ENCODE measurements at regions not wholly inside any gene's neighbourhood (a gene's known extent, or its start where the extent isn't known, plus 50 kb on each side); places are given as distances from the start of the nearest gene placed in this dataset.

GRCh38 chr3:59601486-59601885 is 551.7 kb upstream of the CFAP20DC start:
- Mint-ChIP-seq H3K4me3 (no peak overlapping the region), H3K36me3 (no peaks in the 10 kb centered on the region), H3K9me3 (no peaks in the 10 kb centered on the region), H3K27me3 (no peaks in the 10 kb centered on the region), H3K4me1 (ENCODE audit: low read depth) (no peaks in the 10 kb centered on the region), H3K27ac (no peak overlapping the region)
- no peak for DNase-seq
- intact Hi-C loops (cut with micrococcal nuclease), result no loop called here
- ChIA-PET POLR2A (no interaction called here), CTCF (no interaction called here)

DNA sequence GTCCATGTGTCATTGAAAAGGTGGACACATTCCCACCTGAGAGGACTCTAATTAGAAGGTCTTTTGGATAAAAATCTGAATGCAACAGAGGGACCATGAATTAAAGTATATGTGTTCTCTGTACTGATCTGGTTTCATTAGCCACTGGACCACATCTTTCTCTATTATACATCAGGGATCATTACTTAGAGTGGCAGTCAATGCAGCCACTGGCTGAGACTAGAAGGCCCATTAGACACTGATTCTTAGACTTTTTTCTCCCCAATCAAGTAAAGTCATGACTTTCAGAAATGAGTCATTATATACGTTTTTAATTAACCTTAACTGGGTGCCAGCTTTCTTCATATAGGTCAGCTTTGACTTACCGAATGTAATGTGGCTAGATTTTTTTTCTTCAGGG is 550.8 kb upstream of the CFAP20DC start:
- no peaks in the 10 kb centered on the region for H3K4me1 Mint-ChIP-seq (ENCODE audit: low read depth)

GRCh38 chr3:59596741-59597140 is 546.9 kb upstream of the CFAP20DC start:
- POLR2A ChIA-PET, result no interaction called here
- CTCF ChIA-PET, result no interaction called here

More for the DNA sequence above, 550.8 kb upstream of the CFAP20DC start:
- intact Hi-C loops (cut with micrococcal nuclease), result no loop called here
- no peak overlapping the region for H3K27ac Mint-ChIP-seq
- H3K36me3 Mint-ChIP-seq, result no peaks in the 10 kb centered on the region
- H3K9me3 Mint-ChIP-seq, result peaks cover 2% of the 10 kb centered on the region
- CTCF ChIA-PET, result no interaction called here
- DNase-seq, result no peak
- H3K4me3 Mint-ChIP-seq, result no peak overlapping the region
- H3K27me3 Mint-ChIP-seq, result no peaks in the 10 kb centered on the region
- POLR2A ChIA-PET, result no interaction called here

DNA sequence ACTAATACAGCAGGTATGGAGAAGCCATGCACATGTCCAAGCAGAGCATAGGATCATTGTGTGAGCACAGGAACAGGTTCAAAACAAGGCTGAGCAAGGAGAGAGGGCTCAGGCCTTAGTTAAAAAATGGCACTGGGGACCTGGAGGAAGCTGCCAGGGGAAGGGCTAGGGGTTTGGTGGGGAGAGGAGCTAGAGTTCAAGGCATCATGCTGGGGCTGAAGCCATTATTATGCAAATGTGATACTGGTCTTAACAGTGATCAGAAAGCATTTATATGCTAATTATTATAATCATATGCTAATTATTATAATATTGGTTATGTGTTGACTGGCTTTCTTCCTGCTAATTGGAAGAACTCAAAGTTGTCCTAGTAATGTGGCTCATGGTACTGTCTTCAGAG is 546.0 kb upstream of the CFAP20DC start:
- Mint-ChIP-seq H3K36me3 (no peaks in the 10 kb centered on the region), H3K27me3 (no peaks in the 10 kb centered on the region), H3K4me1 (ENCODE audit: low read depth) (no peaks in the 10 kb centered on the region), H3K4me3 (no peak overlapping the region), H3K9me3 (peaks cover 3% of the 10 kb centered on the region), H3K27ac (no peak overlapping the region)
- intact Hi-C loops (cut with micrococcal nuclease), result no loop called here
- ChIA-PET CTCF (no interaction called here), POLR2A (no interaction called here)
- no peak for DNase-seq

More at GRCh38 chr3:59596741-59597140, 546.9 kb upstream of the CFAP20DC start:
- no peak overlapping the region for H3K27ac Mint-ChIP-seq
- H3K4me3 Mint-ChIP-seq, result no peak overlapping the region
- intact Hi-C loops (cut with micrococcal nuclease), result no loop called here
- no peaks in the 10 kb centered on the region for H3K27me3 Mint-ChIP-seq
- H3K4me1 Mint-ChIP-seq (ENCODE audit: low read depth), result no peaks in the 10 kb centered on the region
- no peaks in the 10 kb centered on the region for H3K36me3 Mint-ChIP-seq
- no peak for DNase-seq
- H3K9me3 Mint-ChIP-seq, result peaks cover 3% of the 10 kb centered on the region

DNA sequence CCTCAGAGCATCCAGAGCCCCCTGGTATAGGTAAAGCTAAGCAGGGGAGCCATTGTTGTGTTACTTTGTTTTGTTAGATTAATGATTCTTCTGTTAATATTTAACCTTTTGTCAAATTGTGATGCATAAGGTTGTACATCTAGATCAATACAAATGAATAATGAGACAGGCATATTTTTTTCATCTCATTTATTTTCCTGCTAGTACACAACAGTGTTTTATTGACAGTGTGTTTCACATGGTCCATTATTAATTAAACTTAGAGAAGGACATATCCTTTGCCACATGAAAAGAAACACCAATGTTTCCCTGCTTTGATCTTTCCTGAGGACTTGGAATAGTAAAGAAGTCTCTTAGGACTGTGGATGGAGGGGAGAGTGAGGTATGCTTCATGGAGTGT is 543.6 kb upstream of the CFAP20DC start:
- no peak overlapping the region for H3K4me3 Mint-ChIP-seq
- intact Hi-C loops (cut with micrococcal nuclease), result no loop called here

DNA sequence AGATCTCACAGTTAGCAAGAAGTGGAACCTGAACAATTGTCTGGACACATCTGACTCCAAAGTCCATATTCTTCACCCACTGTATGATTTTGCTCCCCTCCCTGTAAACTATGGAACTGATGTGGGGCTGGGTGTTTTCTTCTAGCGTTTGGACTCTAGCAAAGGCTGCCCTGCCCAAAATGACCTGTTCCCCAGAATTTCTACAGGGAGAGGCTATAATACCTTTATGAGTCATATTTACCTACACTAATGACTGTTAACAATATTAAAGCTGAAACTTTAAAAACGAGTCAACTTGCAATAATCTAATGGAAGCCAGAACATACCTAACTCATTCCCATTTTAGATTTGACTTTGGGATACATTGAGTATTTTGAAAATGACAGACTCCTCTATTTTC is 531.2 kb upstream of the CFAP20DC start:
- intact Hi-C loops (cut with micrococcal nuclease), result no loop called here
- Mint-ChIP-seq H3K36me3 (peaks cover 2% of the 10 kb centered on the region), H3K27me3 (no peaks in the 10 kb centered on the region), H3K4me1 (ENCODE audit: low read depth) (peaks cover 9% of the 10 kb centered on the region), H3K27ac (no peak overlapping the region), H3K9me3 (peaks cover 3% of the 10 kb centered on the region), H3K4me3 (no peak overlapping the region)
- DNase-seq, result no peak
- CTCF ChIA-PET, result no interaction called here
- POLR2A ChIA-PET, result no interaction called here

More for the DNA sequence above, 543.6 kb upstream of the CFAP20DC start:
- peaks cover 3% of the 10 kb centered on the region for H3K9me3 Mint-ChIP-seq
- DNase-seq, result no peak
- ChIA-PET POLR2A (no interaction called here), CTCF (interaction anchor here (0.6 kb wide), 1 partner anchor 152 kb away, joined by 3 read pairs; no protein-coding TSS in a partner anchor)
- H3K36me3 Mint-ChIP-seq, result no peaks in the 10 kb centered on the region
- H3K4me1 Mint-ChIP-seq (ENCODE audit: low read depth), result no peaks in the 10 kb centered on the region
- no peak overlapping the region for H3K27ac Mint-ChIP-seq
- H3K27me3 Mint-ChIP-seq, result no peaks in the 10 kb centered on the region

DNA sequence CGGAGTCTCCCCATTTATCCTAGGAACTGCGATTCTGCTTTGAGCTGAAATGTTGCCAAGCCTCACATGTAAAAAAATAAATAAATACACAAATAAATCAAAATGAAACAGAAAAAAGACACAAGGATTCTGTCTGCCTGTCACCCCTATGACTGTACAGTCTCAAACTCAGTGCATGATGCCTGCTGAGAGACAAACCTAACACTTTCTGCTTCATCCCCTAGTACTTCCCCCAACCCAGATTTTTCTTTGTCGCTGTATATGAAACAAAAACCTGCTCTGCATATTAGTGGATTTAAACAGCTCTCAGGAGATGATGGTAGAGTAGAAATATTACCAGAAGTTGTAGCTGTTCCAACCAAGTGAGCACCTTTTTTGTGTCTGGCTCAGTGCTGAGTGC is 530.7 kb upstream of the CFAP20DC start:
- H3K27ac Mint-ChIP-seq, result no peak overlapping the region
- intact Hi-C loops (cut with micrococcal nuclease), result no loop called here
- H3K9me3 Mint-ChIP-seq, result no peaks in the 10 kb centered on the region
- CTCF ChIA-PET, result no interaction called here
- POLR2A ChIA-PET, result no interaction called here
- H3K4me3 Mint-ChIP-seq, result no peak overlapping the region
- peaks cover 2% of the 10 kb centered on the region for H3K36me3 Mint-ChIP-seq
- no peaks in the 10 kb centered on the region for H3K27me3 Mint-ChIP-seq
- H3K4me1 Mint-ChIP-seq (ENCODE audit: low read depth), result peaks cover 9% of the 10 kb centered on the region
- DNase-seq, result no peak

GRCh38 chr3:59578129-59578528 is 528.3 kb upstream of the CFAP20DC start:
- intact Hi-C loops (cut with micrococcal nuclease), result no loop called here
- ChIA-PET CTCF (interaction anchor here (0.6 to 5.6 kb wide), 3 partner anchors 232 to 784 kb away, joined by 3 to 49 read pairs (median 48); no protein-coding TSS in a partner anchor), POLR2A (no interaction called here)
- H3K27ac Mint-ChIP-seq, result no peak overlapping the region
- DNase-seq, result no peak
- H3K4me1 Mint-ChIP-seq (ENCODE audit: low read depth), result peaks cover 13% of the 10 kb centered on the region
- H3K36me3 Mint-ChIP-seq, result no peaks in the 10 kb centered on the region
- no peaks in the 10 kb centered on the region for H3K9me3 Mint-ChIP-seq
- H3K4me3 Mint-ChIP-seq, result no peak overlapping the region
- no peaks in the 10 kb centered on the region for H3K27me3 Mint-ChIP-seq

GRCh38 chr3:59576606-59577005 is 526.8 kb upstream of the CFAP20DC start:
- H3K4me3 Mint-ChIP-seq, result no peak overlapping the region
- POLR2A ChIA-PET, result no interaction called here
- no peaks in the 10 kb centered on the region for H3K9me3 Mint-ChIP-seq
- no peaks in the 10 kb centered on the region for H3K36me3 Mint-ChIP-seq
- DNase-seq, result no peak
- H3K27me3 Mint-ChIP-seq, result no peaks in the 10 kb centered on the region
- peaks cover 13% of the 10 kb centered on the region for H3K4me1 Mint-ChIP-seq (ENCODE audit: low read depth)
- intact Hi-C loops (cut with micrococcal nuclease), result no loop called here
- CTCF ChIA-PET, result interaction anchor here (0.7 to 5.6 kb wide), 9 partner anchors 8 to 1805 kb away, joined by 3 to 49 read pairs (median 8); no protein-coding TSS in a partner anchor
- no peak overlapping the region for H3K27ac Mint-ChIP-seq

- Mint-ChIP-seq H3K27ac (no peak overlapping the region), H3K36me3 (no peaks in the 10 kb centered on the region), H3K9me3 (no peaks in the 10 kb centered on the region), H3K27me3 (no peaks in the 10 kb centered on the region), H3K4me3 (no peak overlapping the region), H3K4me1 (ENCODE audit: low read depth) (peaks cover 4% of the 10 kb centered on the region)
- ChIA-PET POLR2A (no interaction called here), CTCF (interaction anchor here (0.7 to 5.6 kb wide), 29 partner anchors 9 to 1806 kb away, joined by 3 to 49 read pairs (median 4); no protein-coding TSS in a partner anchor)
- DNase-seq, result peak; percentile 90
- intact Hi-C loops (cut with micrococcal nuclease), result loop anchor here (1.0 to 2.0 kb wide), 4 partner anchors 233 to 1807 kb away; no protein-coding TSS in a partner anchor
Measured at GRCh38 chr3:59575113-59576001, 525.5 kb upstream of the CFAP20DC start.

DNA sequence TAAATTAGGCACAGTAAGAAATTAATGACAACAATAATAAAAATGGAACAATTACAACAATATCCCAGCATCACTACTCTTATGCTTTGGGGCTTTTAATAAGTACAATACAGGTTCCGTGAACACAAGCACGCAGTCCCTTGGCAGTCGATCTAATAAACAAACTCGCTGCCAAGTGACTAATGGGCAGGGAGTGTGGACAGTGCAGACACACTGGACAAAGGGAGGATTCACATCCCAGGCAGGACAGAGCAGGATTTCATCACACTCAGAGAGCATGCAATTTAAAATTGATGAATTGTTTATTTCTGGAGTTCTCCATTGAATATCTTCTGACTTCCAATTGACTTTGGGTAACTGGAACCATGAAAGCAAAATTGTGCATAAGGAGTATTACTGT is 524.1 kb upstream of the CFAP20DC start:
- intact Hi-C loops (cut with micrococcal nuclease), result loop anchor here (2.0 kb wide), 1 partner anchor 235 kb away; no protein-coding TSS in a partner anchor
- ChIA-PET POLR2A (no interaction called here), CTCF (interaction anchor here (5.1 to 5.6 kb wide), 2 partner anchors 236 to 284 kb away, joined by 48 to 49 read pairs; no protein-coding TSS in a partner anchor)
- peaks cover 4% of the 10 kb centered on the region for H3K4me1 Mint-ChIP-seq (ENCODE audit: low read depth)
- no peak overlapping the region for H3K4me3 Mint-ChIP-seq
- H3K27me3 Mint-ChIP-seq, result peaks cover 6% of the 10 kb centered on the region
- H3K9me3 Mint-ChIP-seq, result no peaks in the 10 kb centered on the region
- no peaks in the 10 kb centered on the region for H3K36me3 Mint-ChIP-seq
- no peak for DNase-seq
- H3K27ac Mint-ChIP-seq, result no peak overlapping the region

DNA sequence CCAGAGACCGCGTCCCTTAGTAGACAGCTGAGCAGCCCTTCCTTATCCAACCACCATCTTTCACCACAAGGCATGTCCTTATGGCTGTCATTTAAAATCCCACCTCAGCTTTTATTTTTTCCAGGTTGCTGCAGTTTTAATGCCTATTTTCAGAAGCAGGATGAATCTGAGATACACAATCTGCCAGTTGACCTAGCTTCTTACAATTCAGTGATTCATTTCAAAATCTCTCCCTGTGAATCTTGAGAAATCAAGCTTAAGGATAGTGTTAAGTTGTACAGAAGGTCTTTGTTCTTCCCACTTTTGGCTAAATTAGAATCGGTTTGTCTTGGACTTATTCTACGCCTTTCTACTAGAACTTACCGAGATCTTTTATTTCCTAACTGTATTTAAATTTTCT is 522.3 kb upstream of the CFAP20DC start:
- POLR2A ChIA-PET, result no interaction called here
- H3K4me3 Mint-ChIP-seq, result no peak overlapping the region
- H3K4me1 Mint-ChIP-seq (ENCODE audit: low read depth), result peaks cover 6% of the 10 kb centered on the region

More for the DNA sequence above, 522.3 kb upstream of the CFAP20DC start:
- no peaks in the 10 kb centered on the region for H3K9me3 Mint-ChIP-seq
- no peak overlapping the region for H3K27ac Mint-ChIP-seq
- CTCF ChIA-PET, result interaction anchor here (0.6 to 2.1 kb wide), 4 partner anchors 259 to 1784 kb away, joined by 3 to 9 read pairs (median 4); no protein-coding TSS in a partner anchor
- H3K27me3 Mint-ChIP-seq, result peaks cover 6% of the 10 kb centered on the region
- H3K36me3 Mint-ChIP-seq, result no peaks in the 10 kb centered on the region
- intact Hi-C loops (cut with micrococcal nuclease), result no loop called here
- DNase-seq, result no peak
